ENCODE measurements at regions not wholly inside any gene's neighbourhood (a gene's known extent, or its start where the extent isn't known, plus 50 kb on each side); places are given as distances from the start of the nearest gene placed in this dataset.

GRCh38 chr11:69931060-69931910 is 112.1 kb upstream of the FGF3 start (continued):
- TF ChIP-seq HMGXB4 (CRISPR knock-in tag; IDR thresholded peaks at IDR 0.05; ENCODE audit: borderline replicate concordance): no peak
- no peak for TF ChIP-seq CTCF (IDR thresholded peaks at IDR 0.05)
- TF ChIP-seq ELK1 (IDR thresholded peaks at IDR 0.05; ENCODE audit: low read depth, low read length): no peak
- TF ChIP-seq ZSCAN20 (CRISPR knock-in tag; IDR thresholded peaks at IDR 0.05): no peak

- no peak for ATAC-seq
- WGBS (ENCODE audit: missing lambda C conversion rate): 67% methylated on average over 11 of the region's 11 CpGs
Measured at GRCh38 chr11:69931994-69932910, 113.0 kb upstream of the FGF3 start.

GRCh38 chr11:69934861-69935494 is 115.8 kb upstream of the FGF3 start:
- H3K4me2 ChIP-seq: no peak overlapping the region
- whole genome bisulfite sequencing (ENCODE audit: missing lambda C conversion rate): 69% methylated on average over 13 of the region's 13 CpGs
- no peak overlapping the region for H3K4me3 ChIP-seq
- peak; percentile 35 to 53 for DNase-seq (ENCODE audit: low read depth in 1 of 2, low spot score in 1 of 2)
- no peak overlapping the region for H3K27ac ChIP-seq
- FAIRE-seq: no peak
- ChIA-PET CTCF (interaction anchor here (1.3 to 1.5 kb wide), 2 partner anchors 8 to 16 kb away, joined by 3 to 4 read pairs; no protein-coding TSS in a partner anchor), POLR2A (interaction anchor here (0.7 kb wide), 1 partner anchor 17 kb away, joined by 7 read pairs; no protein-coding TSS in a partner anchor)
- H3K9me3 ChIP-seq: no peaks in the 10 kb centered on the region
- 0 out of 3 replicates have a peak, but pooled peaks cover 3% of the 10 kb centered on the region for H3K4me1 ChIP-seq
- peak in 1 of 2 experiments; percentile 20; a peak in 2 of 6 replicates for ATAC-seq
- no peak for TF ChIP-seq EHF (CRISPR knock-in tag; IDR thresholded peaks at IDR 0.05)
- TF ChIP-seq JUNB (IDR thresholded peaks at IDR 0.05): no peak
- no peak for TF ChIP-seq RARB (CRISPR knock-in tag; IDR thresholded peaks at IDR 0.05)
- TF ChIP-seq CTCF (IDR thresholded peaks at IDR 0.05): no peak
- no peak for TF ChIP-seq HES2 (IDR thresholded peaks at IDR 0.05)
- TF ChIP-seq MAZ (IDR thresholded peaks at IDR 0.05; ENCODE audit: borderline replicate concordance, low read depth, low read length): no peak
- TF ChIP-seq MAX (IDR thresholded peaks at IDR 0.05): no peak
- TF ChIP-seq CBX2 (IDR thresholded peaks at IDR 0.05; ENCODE audit: borderline replicate concordance, low read depth): no peak
- no peak for TF ChIP-seq RCOR1 (IDR thresholded peaks at IDR 0.05; ENCODE audit: low read depth, low read length)
- TF ChIP-seq SREBF2 (IDR thresholded peaks at IDR 0.05): no peak

More at GRCh38 chr11:69931994-69932910, 113.0 kb upstream of the FGF3 start:
- ChIA-PET CTCF (interaction anchor here (0.8 to 1.3 kb wide), 3 partner anchors 13 to 17 kb away, joined by 3 to 4 read pairs (median 3); no protein-coding TSS in a partner anchor), POLR2A (no interaction called here)
- FAIRE-seq (no peak), DNase-seq (ENCODE audit: low read depth in 1 of 2, low spot score in 1 of 2) (no peak)
- Histone ChIP-seq H3K27ac (no peak overlapping the region), H3K9me3 (no peaks in the 10 kb centered on the region), H3K4me3 (no peak overlapping the region), H3K4me1 (0 out of 3 replicates have a peak, but pooled peaks cover 3% of the 10 kb centered on the region), H3K4me2 (no peak overlapping the region)
- TF ChIP-seq FOSB (CRISPR knock-in tag; IDR thresholded peaks at IDR 0.05) (no peak), USF2 (IDR thresholded peaks at IDR 0.05) (no peak), RNF2 (IDR thresholded peaks at IDR 0.05; ENCODE audit: borderline replicate concordance, low read depth) (no peak), HEYL (CRISPR knock-in tag; IDR thresholded peaks at IDR 0.05) (no peak), ESRRA (IDR thresholded peaks at IDR 0.05; ENCODE audit: borderline replicate concordance, low read length) (no peak), HES2 (IDR thresholded peaks at IDR 0.05) (no peak), EHF (CRISPR knock-in tag; IDR thresholded peaks at IDR 0.05) (no peak), HOXB5 (CRISPR knock-in tag; IDR thresholded peaks at IDR 0.05) (no peak), POLR2A (IDR thresholded peaks at IDR 0.05; ENCODE audit: low read length) (no peak), SREBF2 (IDR thresholded peaks at IDR 0.05) (no peak), RARB (CRISPR knock-in tag; IDR thresholded peaks at IDR 0.05) (no peak)

Data from A549 (cell line).